Right ventricle myocardium inferior (tissue), 1 donor: ENCODE measurements at regions not wholly inside any gene's neighbourhood (a gene's known extent, or its start where the extent isn't known, plus 50 kb on each side); places are given as distances from the start of the nearest gene placed in this dataset.

Source experiments
- ATAC-seq: fragments of 200-7000 bp; cut with Tn5 transposase; one replicate; pipeline ENCODE4 v1.9.1; 2020; ENCODE audit warnings: mild to moderate bottlenecking, moderate library complexity
- DNase-seq: peaks from one replicate; pipeline ENCODE4 v3.0.0; 2021; ENCODE audit errors: missing footprints
- intact Hi-C: fragments of 100-400 bp; cut with DNase I; formaldehyde crosslinking; loops from one replicate; pipeline ENCODE4 v1.11.0; 2022
- donor health status: DM: no; HTN: yes; CAD: no; lungs with severe emphysema.

DNA sequence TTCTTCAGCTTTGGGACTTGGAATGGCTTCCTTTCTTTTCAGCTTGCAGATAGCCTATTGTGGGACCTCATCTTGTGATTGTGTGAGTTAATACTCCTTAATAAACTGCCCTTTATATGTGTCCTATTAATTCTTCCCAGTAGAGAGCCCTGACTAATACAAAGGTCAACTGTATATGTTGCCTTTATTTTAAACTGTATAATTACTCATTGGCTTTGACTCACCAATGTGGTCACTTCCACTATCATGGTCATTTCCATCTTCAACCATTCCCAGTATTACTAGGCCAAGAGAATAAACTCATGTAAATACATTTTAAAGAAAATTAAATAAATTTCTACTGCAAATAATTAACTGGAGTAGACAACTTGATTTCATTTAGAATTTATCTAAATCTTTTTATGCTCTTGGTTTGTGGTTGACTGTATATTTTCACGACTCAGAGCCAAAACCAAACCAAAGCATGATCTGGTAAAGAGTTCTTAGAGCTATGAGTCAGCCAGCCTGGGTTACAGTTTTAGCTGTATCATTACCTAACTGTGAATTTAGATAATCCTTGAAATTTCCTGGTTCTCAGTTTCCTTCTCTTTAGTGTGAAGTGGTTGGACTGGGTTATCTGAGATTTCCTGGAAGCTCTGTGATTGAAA lies 188.4 kb downstream of the PPP1R3A start:
- no peak for DNase-seq

DNA sequence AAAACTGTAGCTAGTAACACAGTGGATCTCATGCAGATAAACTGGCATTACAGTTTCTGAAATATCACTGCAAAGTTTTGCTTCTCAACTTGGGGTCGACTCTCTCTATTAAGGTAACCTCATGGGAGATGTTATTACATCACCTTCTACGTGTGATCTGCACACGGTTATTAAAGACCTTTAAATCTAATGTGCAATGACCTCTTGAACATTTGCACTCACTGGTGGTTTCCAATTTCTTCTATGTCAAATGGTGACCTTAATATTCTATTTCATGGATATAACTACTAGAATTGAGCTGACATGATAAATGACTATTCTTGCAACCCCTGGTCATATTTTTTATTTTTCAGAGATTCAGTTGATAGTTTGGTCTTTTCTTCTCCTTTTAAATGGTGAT lies 191.3 kb downstream of the PPP1R3A start:
- intact Hi-C loops: no loop called here
- DNase-seq: no peak
- no peak for ATAC-seq

More for the DNA sequence above, 188.4 kb downstream of the PPP1R3A start:
- no peak for ATAC-seq
- intact Hi-C loops: no loop called here

DNA sequence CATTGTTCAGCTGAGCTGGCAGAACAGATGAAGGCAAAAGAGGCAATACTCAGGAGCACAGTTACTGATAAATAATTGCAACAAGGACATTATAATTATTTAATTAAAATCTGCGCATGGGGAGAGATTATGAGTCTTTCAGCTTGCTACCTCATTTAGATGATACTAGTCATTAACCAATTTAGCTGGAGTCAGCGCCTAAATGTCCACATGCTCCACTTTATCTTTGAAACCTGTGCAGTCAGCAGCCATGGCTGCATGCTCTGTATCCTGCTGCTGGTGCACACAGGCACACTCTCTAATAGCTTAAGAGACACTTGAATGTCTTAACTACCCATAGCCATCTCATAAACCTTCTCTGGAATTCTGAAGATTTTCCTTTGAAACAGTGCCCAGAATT lies 196.8 kb downstream of the PPP1R3A start:
- ATAC-seq (no peak), DNase-seq (no peak)
- intact Hi-C loops: no loop called here

DNA sequence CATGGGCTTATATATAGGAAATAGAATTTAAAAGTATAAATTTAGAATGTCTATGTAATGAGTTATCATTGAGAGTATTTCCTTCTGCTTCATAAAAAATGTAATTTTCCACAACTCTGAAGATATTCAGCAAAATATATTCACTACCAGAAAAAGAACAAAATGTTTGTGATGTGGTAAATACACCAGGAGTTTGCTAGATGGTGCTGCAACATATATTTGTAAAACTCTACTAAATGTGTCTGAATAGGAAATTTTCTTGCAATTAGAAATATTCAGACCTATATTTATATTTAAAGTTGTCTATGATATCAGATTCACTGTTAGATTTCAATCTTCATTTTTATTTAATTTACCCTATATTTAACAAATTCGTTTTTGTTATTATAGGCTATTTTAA lies 201.1 kb downstream of the PPP1R3A start:
- no peak for DNase-seq
- ATAC-seq: no peak
- intact Hi-C loops: no loop called here

DNA sequence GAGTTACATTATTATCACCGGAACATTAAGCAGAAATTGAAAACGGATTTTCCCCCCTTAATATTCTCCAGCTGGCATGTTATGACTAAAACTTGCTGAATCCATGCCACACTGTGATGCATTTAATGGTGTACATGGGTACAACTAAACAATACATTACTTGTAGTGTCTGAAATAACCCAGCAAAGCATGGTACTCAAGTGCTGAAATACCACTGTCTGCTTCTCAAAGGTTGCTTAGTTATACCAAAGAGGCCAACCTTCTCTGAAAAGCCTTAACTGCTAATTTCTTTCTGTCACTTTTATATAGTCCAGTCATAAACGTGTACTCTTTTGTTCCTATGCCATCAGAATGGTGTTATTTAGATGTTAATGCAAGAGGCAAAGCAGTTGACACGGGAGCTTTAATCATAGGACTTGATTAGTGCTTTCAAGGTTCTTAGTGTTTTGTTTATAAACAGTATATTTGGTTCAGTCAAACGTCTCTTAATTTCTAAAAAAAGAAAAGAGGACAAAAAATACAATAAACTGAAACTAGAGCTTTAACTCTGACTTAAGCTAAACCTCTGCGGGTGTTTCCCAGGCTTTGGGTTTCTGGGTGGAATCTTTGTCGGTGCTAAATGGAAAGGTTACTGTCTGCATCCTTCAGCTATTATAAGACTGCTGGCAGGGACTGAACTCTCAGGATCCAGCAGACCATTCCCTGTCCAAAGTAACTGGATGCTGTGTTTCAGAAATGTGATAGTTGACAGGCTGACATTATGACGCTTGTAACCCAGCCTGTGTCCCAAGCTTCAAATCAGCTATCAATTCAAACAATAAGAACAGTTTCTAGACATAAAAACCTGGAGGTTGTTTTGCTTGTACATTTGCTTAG lies 202.6 kb downstream of the PPP1R3A start:
- intact Hi-C loops: no loop called here
- no peak for DNase-seq
- ATAC-seq: peak; percentile 95

DNA sequence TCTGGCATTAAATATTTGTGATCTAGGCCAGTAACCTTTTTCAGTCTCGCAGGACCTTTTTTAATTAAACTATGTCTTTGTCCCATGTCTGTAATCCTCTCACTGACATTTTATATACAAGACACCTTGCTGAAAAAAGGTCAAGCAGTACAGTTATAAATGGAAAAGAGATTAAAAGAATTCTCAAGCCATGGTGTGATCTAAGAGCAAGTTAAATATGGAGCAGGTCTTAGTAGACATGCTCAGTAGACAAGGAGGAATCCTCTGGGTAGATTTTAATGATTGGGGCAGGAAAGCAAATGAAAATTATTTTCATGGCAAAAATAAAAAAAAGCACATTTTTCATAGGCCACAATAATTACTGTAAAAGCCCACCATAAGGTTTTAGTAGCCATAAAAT lies 203.5 kb downstream of the PPP1R3A start:
- intact Hi-C loops: no loop called here
- no peak for ATAC-seq
- no peak for DNase-seq

DNA sequence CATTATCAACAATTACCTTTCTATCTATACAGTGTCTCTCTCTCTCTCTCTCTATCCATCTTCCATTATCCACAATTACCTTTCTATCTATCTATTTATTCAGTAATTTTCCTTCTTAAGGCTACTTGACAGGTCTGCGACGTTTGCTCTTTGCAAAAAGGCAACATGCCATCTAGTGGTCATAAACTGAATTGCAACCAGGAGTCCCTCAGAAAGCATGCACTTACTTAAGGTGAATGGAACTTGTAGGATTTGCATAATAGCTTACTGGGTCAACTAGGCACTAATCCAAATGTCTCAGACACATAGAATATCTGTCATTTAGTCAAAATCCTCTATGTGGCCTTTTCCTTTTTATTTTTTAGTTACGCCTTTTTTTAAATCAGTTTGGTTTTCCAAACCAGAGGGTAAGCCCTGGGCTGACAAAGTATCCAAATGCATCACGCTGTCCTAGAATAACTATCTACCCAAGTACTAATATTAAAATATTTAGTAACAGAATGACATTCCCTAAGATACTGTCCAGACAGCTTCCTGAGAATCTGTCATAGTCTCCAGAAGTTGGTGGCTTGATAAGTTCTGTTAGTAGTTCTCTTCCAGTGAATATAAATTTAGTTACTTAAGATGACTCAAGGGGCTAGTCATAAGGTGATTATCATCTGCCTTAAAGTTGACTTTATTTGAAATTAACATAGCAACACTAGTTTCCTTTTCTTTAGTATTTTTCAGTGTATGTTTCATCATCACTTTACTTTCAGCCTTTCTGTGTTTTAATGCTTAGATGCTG lies 208.3 kb downstream of the PPP1R3A start:
- peak; percentile 54 for ATAC-seq
- DNase-seq: no peak
- intact Hi-C loops: loop anchor here (5.0 kb wide), 1 partner anchor 218 kb away; no protein-coding TSS in a partner anchor

DNA sequence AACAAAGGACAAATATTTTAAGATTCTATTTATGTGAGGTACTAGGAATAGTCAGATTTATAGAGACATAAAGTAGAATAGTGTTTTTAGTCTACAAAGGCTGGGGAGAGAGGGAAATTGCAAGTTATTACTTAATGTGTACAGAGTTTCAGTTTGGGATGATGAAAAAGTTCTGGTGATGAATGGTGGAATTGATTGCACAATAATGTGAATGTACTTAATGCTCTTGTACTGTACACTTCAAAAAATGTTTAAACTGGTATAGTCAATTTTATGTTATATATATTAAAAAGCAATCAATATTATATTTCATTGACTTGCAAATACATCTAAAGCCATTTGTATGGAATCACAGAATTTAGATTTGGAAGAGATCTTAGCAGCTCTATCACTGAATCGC lies 213.4 kb downstream of the PPP1R3A start:
- intact Hi-C loops: no loop called here
- DNase-seq (no peak), ATAC-seq (no peak)

DNA sequence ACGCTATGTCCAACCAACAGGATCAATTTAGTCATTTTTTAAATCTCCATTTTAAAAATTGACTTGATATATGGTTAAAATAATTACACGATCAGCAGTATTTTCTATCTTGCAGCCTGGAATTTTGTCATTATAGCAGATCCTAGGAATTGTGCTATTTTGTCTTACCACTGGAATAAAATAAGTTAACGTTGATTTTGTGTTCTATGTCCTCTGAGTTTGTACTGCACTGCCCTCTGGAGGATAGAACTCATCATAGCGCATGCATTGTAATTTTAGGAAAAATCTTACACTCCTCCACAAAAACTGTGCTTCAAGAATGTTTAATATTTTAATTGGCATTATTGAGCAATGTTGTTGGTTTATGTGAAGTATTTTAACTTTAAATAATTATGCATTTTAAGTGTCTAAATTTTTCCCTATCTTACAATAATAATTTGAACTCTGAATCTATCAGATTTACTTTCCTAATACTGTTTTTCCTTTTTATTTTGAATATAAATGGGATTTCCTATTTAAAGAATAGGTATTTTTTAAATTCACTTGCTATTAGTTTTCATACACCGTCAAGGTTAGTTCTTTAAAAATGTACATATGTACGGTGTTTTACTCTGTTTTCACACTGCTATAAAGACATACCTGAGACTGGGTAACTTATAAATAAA lies 220.1 kb downstream of the PPP1R3A start:
- ATAC-seq (no peak), DNase-seq (no peak)
- intact Hi-C loops: loop anchor here (10.0 kb wide), 1 partner anchor 534 kb away; no protein-coding TSS in a partner anchor

DNA sequence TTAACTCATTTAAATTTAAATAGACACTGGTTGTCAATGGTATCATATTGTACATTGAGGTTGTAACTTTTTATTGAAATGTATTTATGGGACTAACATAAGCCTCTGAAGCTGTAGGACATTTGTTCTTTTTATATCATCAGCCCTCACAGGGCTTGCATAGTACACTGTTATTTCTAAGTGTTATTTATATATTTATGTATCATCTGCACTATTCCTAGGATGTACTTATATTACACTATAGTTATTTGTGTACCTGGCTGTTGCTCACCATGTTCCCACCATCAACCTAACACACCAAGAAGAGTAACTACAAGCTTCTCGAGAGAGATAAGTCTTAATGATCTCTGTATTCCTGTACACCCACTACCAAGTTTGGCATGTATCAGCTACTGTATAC lies 224.7 kb downstream of the PPP1R3A start:
- ATAC-seq (no peak), DNase-seq (no peak)
- intact Hi-C loops: loop anchor here (10.0 kb wide), 1 partner anchor 529 kb away; no protein-coding TSS in a partner anchor

DNA sequence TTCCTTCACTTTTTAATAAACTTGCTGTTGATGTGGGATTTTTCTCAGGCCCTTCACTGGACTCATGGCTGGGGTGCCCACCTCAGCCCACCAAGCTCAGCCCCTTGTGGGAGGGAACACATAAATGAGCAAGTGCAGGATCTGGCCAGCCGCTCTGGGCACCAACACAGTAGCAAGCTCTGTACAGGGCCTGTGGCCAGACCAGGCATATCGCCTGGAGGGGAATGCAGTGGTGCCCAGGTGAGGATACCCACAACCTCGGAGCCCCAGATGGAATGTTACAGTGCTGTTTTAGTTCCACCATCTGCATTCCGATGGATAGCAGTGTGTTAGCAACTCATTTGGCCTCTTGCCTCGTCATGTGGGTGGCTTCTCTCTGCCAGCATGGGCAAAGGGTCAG lies 234.6 kb downstream of the PPP1R3A start:
- no peak for ATAC-seq
- intact Hi-C loops: no loop called here
- DNase-seq: no peak

DNA sequence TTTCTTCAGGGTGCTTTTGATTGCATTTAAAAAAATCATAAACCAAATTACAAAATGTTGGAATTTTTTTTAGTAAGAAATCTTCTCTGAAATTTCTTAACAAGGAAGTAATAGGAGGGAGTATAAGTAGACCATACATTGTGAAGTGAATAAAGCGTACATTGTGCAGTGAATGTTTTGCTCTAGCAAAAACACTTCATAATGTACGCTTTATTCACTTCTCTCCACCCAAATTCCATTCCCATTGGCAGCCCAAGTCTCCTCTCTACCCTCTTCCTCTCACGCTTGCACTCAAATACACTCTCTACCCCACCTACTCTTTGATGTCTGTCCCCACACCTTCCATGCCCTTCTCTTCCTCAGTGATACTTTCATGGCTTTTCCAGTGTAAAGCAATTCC lies 241.0 kb downstream of the PPP1R3A start:
- DNase-seq: no peak
- intact Hi-C loops: no loop called here
- no peak for ATAC-seq

DNA sequence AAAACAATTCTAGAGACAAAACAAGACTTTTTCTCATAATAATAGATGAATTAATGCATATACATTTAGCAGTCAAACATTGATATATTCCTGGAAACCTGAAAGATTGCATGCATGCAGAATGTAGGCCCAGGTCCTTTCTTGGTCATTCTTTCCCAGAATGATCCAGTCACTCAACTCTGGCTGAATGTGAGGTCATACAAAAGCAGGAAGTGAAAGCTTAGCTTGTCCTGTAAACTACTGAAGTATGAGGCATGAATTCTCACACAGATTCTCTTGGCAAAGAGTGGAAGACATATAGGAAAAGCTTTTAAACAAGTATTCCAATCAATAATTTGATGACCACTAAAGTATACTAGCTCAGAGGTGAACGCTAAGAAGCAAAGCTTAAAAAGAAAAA lies 253.9 kb downstream of the PPP1R3A start:
- intact Hi-C loops: no loop called here
- ATAC-seq: no peak
- no peak for DNase-seq

DNA sequence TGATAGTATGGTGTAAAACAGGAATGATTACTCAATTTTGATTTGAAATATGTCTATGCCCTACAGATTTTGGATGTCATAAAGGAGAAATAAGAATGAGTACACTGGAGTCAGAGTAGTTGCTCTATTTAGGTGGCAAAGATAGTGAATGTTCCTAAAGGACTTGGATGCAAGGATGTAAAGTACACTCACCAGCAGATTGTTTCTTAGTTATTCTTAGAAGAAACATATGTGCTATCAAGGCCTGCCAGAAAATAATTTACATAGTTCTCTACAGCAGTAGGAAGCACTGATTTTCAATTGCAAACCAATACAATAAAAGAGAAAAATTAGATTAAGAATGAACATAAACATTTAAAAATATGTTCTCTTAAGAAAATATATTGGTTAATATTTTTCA lies 259.4 kb downstream of the PPP1R3A start:
- DNase-seq (no peak), ATAC-seq (no peak)
- intact Hi-C loops: no loop called here

DNA sequence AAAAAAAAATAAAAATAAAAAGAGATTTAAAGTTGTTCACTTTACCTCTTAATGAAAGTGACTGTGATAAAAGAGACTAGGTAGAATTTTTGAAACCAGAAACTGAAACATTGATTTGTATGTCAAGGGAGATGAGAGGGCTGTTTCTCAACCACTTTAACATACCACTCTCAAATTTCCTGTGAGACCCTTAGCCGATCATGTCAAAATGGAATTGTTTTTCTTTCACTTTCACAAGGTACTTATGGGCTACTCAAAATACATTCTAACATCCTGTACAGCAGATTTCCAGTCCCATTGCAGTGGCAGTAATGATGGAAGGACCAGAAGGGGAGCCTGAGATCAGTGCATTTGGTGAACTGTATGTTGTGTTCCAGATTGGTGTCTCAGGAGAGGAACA lies 261.2 kb downstream of the PPP1R3A start:
- DNase-seq: no peak
- no peak for ATAC-seq
- intact Hi-C loops: no loop called here

DNA sequence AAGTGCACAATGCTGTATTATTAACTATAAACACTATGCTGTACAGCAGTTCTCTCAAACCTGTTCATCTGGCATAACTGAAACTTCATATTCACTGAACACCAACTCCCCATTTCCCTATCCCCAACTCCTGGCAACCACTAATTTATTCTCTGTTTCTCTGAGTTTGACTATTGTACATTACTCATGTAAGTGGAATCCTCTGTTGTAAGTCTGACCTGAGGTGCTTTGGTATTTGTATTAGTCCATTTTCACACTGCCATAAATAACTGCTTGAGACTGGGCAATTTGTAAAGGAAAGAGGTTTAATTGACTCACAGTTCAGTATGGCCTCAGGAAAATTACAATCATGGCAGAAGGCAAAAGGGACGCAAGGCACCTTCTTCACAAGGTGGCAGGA lies 266.3 kb downstream of the PPP1R3A start:
- intact Hi-C loops: no loop called here

DNA sequence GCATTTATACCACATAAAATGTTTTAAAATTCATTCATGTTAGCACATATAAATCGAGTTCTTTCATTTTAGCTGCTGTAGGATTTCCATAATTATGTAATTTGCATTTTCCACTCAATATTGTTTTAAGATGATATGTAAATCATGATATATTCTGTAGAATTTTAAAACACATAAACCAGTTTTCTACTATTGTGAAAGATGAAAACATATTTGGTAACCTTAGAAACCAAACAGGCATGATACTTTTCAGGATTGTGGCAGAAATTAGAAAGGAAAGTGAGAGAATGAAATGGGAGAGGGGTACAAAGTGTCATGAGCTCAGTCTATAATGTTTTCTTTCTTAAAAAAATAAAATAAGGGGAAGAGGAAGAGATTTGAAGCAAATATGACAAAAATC lies 269.3 kb downstream of the PPP1R3A start:
- intact Hi-C loops: no loop called here
- no peak for DNase-seq
- no peak for ATAC-seq

More for the DNA sequence above, 266.3 kb downstream of the PPP1R3A start:
- no peak for ATAC-seq
- no peak for DNase-seq

DNA sequence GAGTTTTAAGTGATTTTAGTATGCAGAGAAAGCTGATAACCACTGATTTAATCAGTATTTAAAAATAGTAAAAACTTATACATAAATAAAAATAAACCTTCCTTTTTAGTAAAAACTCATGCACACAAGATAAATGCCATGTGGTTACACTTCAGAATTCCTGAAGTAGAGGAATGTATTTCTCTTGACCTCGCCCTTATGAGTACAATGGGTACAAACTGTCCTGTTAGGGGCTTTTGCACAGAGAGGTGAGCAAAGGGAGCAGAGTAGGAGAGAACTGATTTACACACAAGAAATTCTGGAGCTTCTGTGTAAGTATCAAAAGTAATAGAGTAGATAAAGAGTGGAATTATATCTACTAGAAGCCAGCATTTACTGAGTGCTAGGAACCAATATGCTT lies 279.6 kb downstream of the PPP1R3A start:
- intact Hi-C loops: no loop called here
- no peak for ATAC-seq

More for the DNA sequence above, 279.6 kb downstream of the PPP1R3A start:
- DNase-seq: no peak
